ENCODE measurements at regions not wholly inside any gene's neighbourhood (a gene's known extent, or its start where the extent isn't known, plus 50 kb on each side); places are given as distances from the start of the nearest gene placed in this dataset.

GRCh38 chr3:156611870-156612494, 57.1 kb upstream of the SSR3 start:
- intact Hi-C loops (cut with DNase I; ENCODE audit: low total_unique reads): no loop called here
- peaks cover 0 to under 1% (median 0%) of the 10 kb centered on the region in 4 donors for H3K4me1 ChIP-seq
- H3K9me3 ChIP-seq: no peaks in the 10 kb centered on the region
- WGBS, 2 donors (ENCODE audit: low coverage in 1 of 2): 69 to 83% methylated on average over 1 to 2 of the region's 2 CpGs
- H3K27ac ChIP-seq: no peak overlapping the region
- in situ Hi-C loops (cut with MboI; ENCODE audit: low pct_ligation_motif_present in 1 of 4, low pct_unique_long_range_greater_than_20kb in 1 of 4, low sequenced_read_pairs in 3 of 4): no loop called here
- H3K4me3 ChIP-seq: no peak overlapping the region
- DNase-seq: no peak
- TF ChIP-seq CTCF (IDR thresholded peaks at IDR 0.05) (no peak), EP300 (IDR thresholded peaks at IDR 0.05; ENCODE audit: low read depth) (no peak), POLR2AphosphoS5 (IDR thresholded peaks at IDR 0.05) (no peak), POLR2A (IDR thresholded peaks at IDR 0.05) (no peak)
- no peaks in the 10 kb centered on the region for H3K36me3 ChIP-seq
- H3K27me3 ChIP-seq: no peaks in the 10 kb centered on the region

- intact Hi-C loops (cut with DNase I; ENCODE audit: low total_unique reads) (no loop called here), in situ Hi-C loops (cut with MboI; ENCODE audit: low pct_ligation_motif_present in 1 of 4, low pct_unique_long_range_greater_than_20kb in 1 of 4, low sequenced_read_pairs in 3 of 4) (no loop called here)
- DNase-seq: no peak
- 85 to 88% methylated on average over 2 of the region's 2 CpGs for WGBS, 2 donors (ENCODE audit: low coverage in 1 of 2)
- Histone ChIP-seq H3K9me3 (no peaks in the 10 kb centered on the region), H3K27ac (no peak overlapping the region), H3K4me1 (peaks cover 0 to 16% (median 0%) of the 10 kb centered on the region in 4 donors), H3K36me3 (no peaks in the 10 kb centered on the region), H3K4me3 (no peak overlapping the region), H3K27me3 (no peaks in the 10 kb centered on the region)
- TF ChIP-seq EP300 (IDR thresholded peaks at IDR 0.05; ENCODE audit: low read depth) (no peak), CTCF (IDR thresholded peaks at IDR 0.05) (no peak), POLR2AphosphoS5 (IDR thresholded peaks at IDR 0.05) (no peak), POLR2A (IDR thresholded peaks at IDR 0.05) (no peak)
Measured at GRCh38 chr3:156610154-156610553, 55.2 kb upstream of the SSR3 start.

- Histone ChIP-seq H3K4me1 (peaks cover 0 to 16% (median 0%) of the 10 kb centered on the region in 4 donors), H3K36me3 (no peaks in the 10 kb centered on the region), H3K27me3 (no peaks in the 10 kb centered on the region), H3K4me3 (no peak overlapping the region), H3K9me3 (no peaks in the 10 kb centered on the region), H3K27ac (no peak overlapping the region)
- no peak for TF ChIP-seq CTCF (IDR thresholded peaks at IDR 0.05)
- TF ChIP-seq POLR2AphosphoS5 (IDR thresholded peaks at IDR 0.05): no peak
- no peak for TF ChIP-seq EP300 (IDR thresholded peaks at IDR 0.05; ENCODE audit: low read depth)
- no peak for TF ChIP-seq POLR2A (IDR thresholded peaks at IDR 0.05)
- in situ Hi-C loops (cut with MboI; ENCODE audit: low pct_ligation_motif_present in 1 of 4, low pct_unique_long_range_greater_than_20kb in 1 of 4, low sequenced_read_pairs in 3 of 4) (no loop called here), intact Hi-C loops (cut with DNase I; ENCODE audit: low total_unique reads) (no loop called here)
- no peak for DNase-seq
Measured at GRCh38 chr3:156609546-156609945, 54.6 kb upstream of the SSR3 start.

- no peak for DNase-seq
- TF ChIP-seq POLR2A (IDR thresholded peaks at IDR 0.05): no peak
- no peak for TF ChIP-seq CTCF (IDR thresholded peaks at IDR 0.05)
- no peak for TF ChIP-seq EP300 (IDR thresholded peaks at IDR 0.05; ENCODE audit: low read depth)
- TF ChIP-seq POLR2AphosphoS5 (IDR thresholded peaks at IDR 0.05): no peak
- no peaks in the 10 kb centered on the region for H3K27me3 ChIP-seq
- in situ Hi-C loops (cut with MboI; ENCODE audit: low pct_ligation_motif_present in 1 of 4, low pct_unique_long_range_greater_than_20kb in 1 of 4, low sequenced_read_pairs in 3 of 4): no loop called here
- H3K9me3 ChIP-seq: no peaks in the 10 kb centered on the region
- no peak overlapping the region for H3K27ac ChIP-seq
- no peaks in the 10 kb centered on the region for H3K36me3 ChIP-seq
- intact Hi-C loops (cut with DNase I; ENCODE audit: low total_unique reads): no loop called here
- peaks cover 0 to 16% (median 0%) of the 10 kb centered on the region in 4 donors for H3K4me1 ChIP-seq
- WGBS, 2 donors (ENCODE audit: low coverage in 1 of 2): 76 to 77% methylated on average over 9 of the region's 9 CpGs
- no peak overlapping the region for H3K4me3 ChIP-seq
Measured at GRCh38 chr3:156608601-156609514, 53.9 kb upstream of the SSR3 start.

All from transverse colon (tissue), 4 donors.